T-helper 17 cell (primary cell): ENCODE measurements at regions not wholly inside any gene's neighbourhood (a gene's known extent, or its start where the extent isn't known, plus 50 kb on each side); places are given as distances from the start of the nearest gene placed in this dataset.
A peak's percentile ranks its signal among the peaks of the same experiment; 100 is the strongest.

ENCODE experiments used
- ATAC-seq: fragments of 150-1000 bp; cut with Tn5 transposase; 2 replicates; pipeline ENCODE4 v1.10.0; 2021; ENCODE audit warnings: mild to moderate bottlenecking, moderate library complexity
- DNase-seq, 3 donors: peaks; one replicate each; pipeline versions ENCODE4 v3.0.0 to v3.0.0-alpha.2; 2020 to 2021
- H3K9me3 ChIP-seq: one replicate; pipeline ENCODE4 v1.7.0; 2013; ENCODE audit warnings: low read length, mild to moderate bottlenecking; ENCODE audit not compliant: control insufficient read depth, poor library complexity, severe bottlenecking
- H3K27ac Mint-ChIP-seq: one replicate; pipeline ENCODE4 v1.8.0; 2022; ENCODE audit warnings: mild to moderate bottlenecking, moderate library complexity, mixed read lengths
- H3K27me3 Mint-ChIP-seq: one replicate; pipeline ENCODE4 v1.8.0; 2022; ENCODE audit warnings: mixed read lengths
- H3K36me3 Mint-ChIP-seq: one replicate; pipeline ENCODE4 v1.8.0; 2022; ENCODE audit warnings: low read depth, mixed read lengths
- H3K4me1 Mint-ChIP-seq: one replicate; pipeline ENCODE4 v1.8.0; 2022; ENCODE audit warnings: mild to moderate bottlenecking, mixed read lengths
- H3K4me3 Mint-ChIP-seq: one replicate; pipeline ENCODE4 v1.8.0; 2022; ENCODE audit warnings: mild to moderate bottlenecking, moderate library complexity, mixed read lengths

GRCh38 chr14:51780741-51781140 is 79.7 kb upstream of the GNG2 start:
- H3K9me3 ChIP-seq, result no peaks in the 10 kb centered on the region
- peaks cover 54% of the 10 kb centered on the region for H3K27me3 Mint-ChIP-seq
- H3K4me3 Mint-ChIP-seq, result no peak overlapping the region
- H3K27ac Mint-ChIP-seq, result peak overlapping the region; percentile 37
- H3K36me3 Mint-ChIP-seq, result peaks cover 2% of the 10 kb centered on the region
- ATAC-seq (no peak), DNase-seq (no peak)
- H3K4me1 Mint-ChIP-seq, result peaks cover 18% of the 10 kb centered on the region

GRCh38 chr14:51781381-51781780 is 79.0 kb upstream of the GNG2 start:
- H3K27me3 Mint-ChIP-seq, result peaks cover 48% of the 10 kb centered on the region
- peaks cover 14% of the 10 kb centered on the region for H3K4me1 Mint-ChIP-seq
- H3K9me3 ChIP-seq, result no peaks in the 10 kb centered on the region
- no peak for ATAC-seq
- no peak overlapping the region for H3K27ac Mint-ChIP-seq
- DNase-seq, result no peak
- peaks cover 2% of the 10 kb centered on the region for H3K36me3 Mint-ChIP-seq
- no peak overlapping the region for H3K4me3 Mint-ChIP-seq

- Mint-ChIP-seq H3K4me3 (no peak overlapping the region), H3K4me1 (peaks cover 12% of the 10 kb centered on the region), H3K27me3 (peaks cover 47% of the 10 kb centered on the region)
These were observed 78.0 kb upstream of the GNG2 start for GRCh38 chr14:51782435-51782834.

GRCh38 chr14:51783765-51784164 is 76.6 kb upstream of the GNG2 start:
- H3K4me3 Mint-ChIP-seq, result no peak overlapping the region
- H3K4me1 Mint-ChIP-seq, result peaks cover 10% of the 10 kb centered on the region
- H3K36me3 Mint-ChIP-seq, result peaks cover 2% of the 10 kb centered on the region
- H3K27me3 Mint-ChIP-seq, result peaks cover 35% of the 10 kb centered on the region
- no peak for ATAC-seq
- no peak for DNase-seq
- H3K27ac Mint-ChIP-seq, result no peak overlapping the region
- no peaks in the 10 kb centered on the region for H3K9me3 ChIP-seq

More at GRCh38 chr14:51782435-51782834, 78.0 kb upstream of the GNG2 start:
- no peaks in the 10 kb centered on the region for H3K9me3 ChIP-seq
- ATAC-seq, result no peak
- DNase-seq, result no peak
- Mint-ChIP-seq H3K27ac (no peak overlapping the region), H3K36me3 (peaks cover 2% of the 10 kb centered on the region)

GRCh38 chr14:51784466-51784865 is 75.9 kb upstream of the GNG2 start:
- no peak for ATAC-seq
- H3K27me3 Mint-ChIP-seq, result peaks cover 35% of the 10 kb centered on the region
- DNase-seq, result no peak

GRCh38 chr14:51786227-51786626 is 74.2 kb upstream of the GNG2 start:
- H3K27me3 Mint-ChIP-seq, result peaks cover 39% of the 10 kb centered on the region

More at GRCh38 chr14:51784466-51784865, 75.9 kb upstream of the GNG2 start:
- H3K36me3 Mint-ChIP-seq, result peaks cover 2% of the 10 kb centered on the region
- H3K4me1 Mint-ChIP-seq, result peaks cover 10% of the 10 kb centered on the region
- no peak overlapping the region for H3K4me3 Mint-ChIP-seq
- no peak overlapping the region for H3K27ac Mint-ChIP-seq
- H3K9me3 ChIP-seq, result no peaks in the 10 kb centered on the region

GRCh38 chr14:51787352-51787751 is 73.1 kb upstream of the GNG2 start:
- Mint-ChIP-seq H3K36me3 (peaks cover 4% of the 10 kb centered on the region), H3K27me3 (peaks cover 50% of the 10 kb centered on the region), H3K27ac (no peak overlapping the region), H3K4me3 (no peak overlapping the region), H3K4me1 (peaks cover 3% of the 10 kb centered on the region)
- ATAC-seq (no peak), DNase-seq (no peak)
- no peaks in the 10 kb centered on the region for H3K9me3 ChIP-seq

More at GRCh38 chr14:51786227-51786626, 74.2 kb upstream of the GNG2 start:
- DNase-seq (no peak), ATAC-seq (no peak)
- Mint-ChIP-seq H3K4me3 (no peak overlapping the region), H3K27ac (no peak overlapping the region), H3K4me1 (peaks cover 4% of the 10 kb centered on the region), H3K36me3 (peaks cover 3% of the 10 kb centered on the region)
- H3K9me3 ChIP-seq, result no peaks in the 10 kb centered on the region

GRCh38 chr14:51789114-51789513 is 71.3 kb upstream of the GNG2 start:
- Mint-ChIP-seq H3K4me1 (peaks cover 3% of the 10 kb centered on the region), H3K36me3 (peaks cover 4% of the 10 kb centered on the region), H3K4me3 (no peak overlapping the region), H3K27me3 (peaks cover 41% of the 10 kb centered on the region), H3K27ac (no peak overlapping the region)
- no peak for DNase-seq
- no peaks in the 10 kb centered on the region for H3K9me3 ChIP-seq
- ATAC-seq, result no peak

GRCh38 chr14:51789596-51789995 is 70.8 kb upstream of the GNG2 start:
- Mint-ChIP-seq H3K27me3 (peaks cover 39% of the 10 kb centered on the region), H3K27ac (no peak overlapping the region), H3K4me3 (no peak overlapping the region), H3K4me1 (peaks cover 3% of the 10 kb centered on the region), H3K36me3 (peaks cover 4% of the 10 kb centered on the region)
- DNase-seq (no peak), ATAC-seq (no peak)
- no peaks in the 10 kb centered on the region for H3K9me3 ChIP-seq

- no peak for ATAC-seq
- H3K4me3 Mint-ChIP-seq, result no peak overlapping the region
- H3K27ac Mint-ChIP-seq, result no peak overlapping the region
- peaks cover 3% of the 10 kb centered on the region for H3K4me1 Mint-ChIP-seq
- peaks cover 30% of the 10 kb centered on the region for H3K27me3 Mint-ChIP-seq
- no peaks in the 10 kb centered on the region for H3K9me3 ChIP-seq
- H3K36me3 Mint-ChIP-seq, result peaks cover 3% of the 10 kb centered on the region
- DNase-seq, result no peak
These were observed 67.6 kb upstream of the GNG2 start for GRCh38 chr14:51792809-51793208.

GRCh38 chr14:51805541-51805940 is 54.9 kb upstream of the GNG2 start:
- Mint-ChIP-seq H3K27ac (no peak overlapping the region), H3K36me3 (no peaks in the 10 kb centered on the region), H3K4me3 (no peak overlapping the region), H3K4me1 (peaks cover 3% of the 10 kb centered on the region), H3K27me3 (peaks cover 12% of the 10 kb centered on the region)
- H3K9me3 ChIP-seq, result no peaks in the 10 kb centered on the region
- DNase-seq (no peak), ATAC-seq (no peak)

GRCh38 chr14:51806026-51807023 is 54.1 kb upstream of the GNG2 start:
- Mint-ChIP-seq H3K4me3 (no peak overlapping the region), H3K4me1 (peaks cover 3% of the 10 kb centered on the region), H3K36me3 (no peaks in the 10 kb centered on the region), H3K27ac (no peak overlapping the region), H3K27me3 (peaks cover 6% of the 10 kb centered on the region)
- no peak for DNase-seq
- no peak for ATAC-seq
- no peaks in the 10 kb centered on the region for H3K9me3 ChIP-seq

- Mint-ChIP-seq H3K27ac (peak overlapping the region; percentile 39), H3K4me3 (no peak overlapping the region), H3K36me3 (no peaks in the 10 kb centered on the region), H3K4me1 (peaks cover 3% of the 10 kb centered on the region), H3K27me3 (no peaks in the 10 kb centered on the region)
- H3K9me3 ChIP-seq, result no peaks in the 10 kb centered on the region
- ATAC-seq, result no peak
- DNase-seq, result no peak
These were observed 53.1 kb upstream of the GNG2 start for GRCh38 chr14:51807356-51807755.
